HG02610 (cell line): ENCODE measurements at regions not wholly inside any gene's neighbourhood (a gene's known extent, or its start where the extent isn't known, plus 50 kb on each side); places are given as distances from the start of the nearest gene placed in this dataset.
"Not testable (repeated sequence)": the region's sequence is repeated elsewhere in the genome, so short reads cannot be mapped to it uniquely, and the experiment has no call there.

Source experiments
- ATAC-seq: cut with Tn5 transposase; IDR thresholded peaks from one replicate; pipeline ENCODE4 v1.9.1; 2021; ENCODE audit warnings: mild to moderate bottlenecking, moderate library complexity; ENCODE audit not compliant: unreplicated experiment

DNA sequence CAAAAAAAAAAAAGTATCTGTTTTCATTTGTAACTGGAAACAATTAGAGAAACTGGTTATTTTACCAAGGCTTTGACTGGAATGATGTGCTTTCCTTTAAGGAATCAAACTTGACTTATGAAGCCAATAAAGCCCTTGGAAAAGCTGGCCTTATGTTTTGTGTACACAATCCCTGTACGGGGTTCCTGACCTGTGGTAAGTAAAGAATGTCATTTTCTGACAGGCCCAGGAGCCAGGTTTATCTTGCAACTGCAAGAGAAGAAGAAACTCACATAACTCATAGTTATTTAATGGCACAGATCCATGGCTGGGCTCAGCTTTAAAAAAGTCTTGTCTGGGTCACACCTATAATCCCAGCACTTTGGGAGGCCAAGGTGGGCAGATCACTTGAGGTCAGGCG lies 235.9 kb upstream of the RAI14 start:
- not testable (repeated sequence) for ATAC-seq

DNA sequence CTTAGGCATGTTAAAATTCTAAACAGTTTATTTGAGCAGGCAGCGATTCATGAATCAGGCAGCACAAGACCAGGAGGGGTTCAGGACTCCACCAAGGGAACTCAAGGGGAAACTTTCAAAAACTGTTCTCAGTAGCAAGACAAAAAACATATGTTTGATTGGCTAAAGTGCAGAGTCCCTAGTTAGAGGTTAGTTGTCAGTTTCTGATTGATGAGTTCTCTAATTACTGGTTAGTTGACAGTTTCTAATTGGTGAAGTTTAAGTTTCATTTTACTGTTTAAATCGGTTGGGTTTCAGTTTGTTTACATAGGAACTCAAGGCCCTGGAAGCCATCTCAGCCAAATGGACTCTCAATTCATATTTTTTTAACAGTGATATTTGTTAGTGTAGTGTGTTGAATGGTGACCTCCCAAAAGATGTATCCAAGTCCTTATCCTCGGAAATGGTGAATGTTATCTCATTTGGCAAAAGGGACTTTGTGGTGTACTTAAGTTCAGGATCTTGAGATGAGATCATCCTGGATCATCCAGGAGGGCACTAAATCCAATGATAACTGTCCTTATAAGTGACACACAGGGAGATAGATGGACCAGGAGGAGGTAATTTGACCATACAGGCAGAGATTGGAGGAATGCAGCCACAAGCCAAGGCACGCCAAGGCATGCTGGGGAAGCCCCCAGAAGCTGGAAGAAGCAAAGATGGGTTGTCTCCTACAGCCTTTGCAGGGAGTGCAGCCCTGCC lies 219.2 kb upstream of the RAI14 start:
- no peak for ATAC-seq

DNA sequence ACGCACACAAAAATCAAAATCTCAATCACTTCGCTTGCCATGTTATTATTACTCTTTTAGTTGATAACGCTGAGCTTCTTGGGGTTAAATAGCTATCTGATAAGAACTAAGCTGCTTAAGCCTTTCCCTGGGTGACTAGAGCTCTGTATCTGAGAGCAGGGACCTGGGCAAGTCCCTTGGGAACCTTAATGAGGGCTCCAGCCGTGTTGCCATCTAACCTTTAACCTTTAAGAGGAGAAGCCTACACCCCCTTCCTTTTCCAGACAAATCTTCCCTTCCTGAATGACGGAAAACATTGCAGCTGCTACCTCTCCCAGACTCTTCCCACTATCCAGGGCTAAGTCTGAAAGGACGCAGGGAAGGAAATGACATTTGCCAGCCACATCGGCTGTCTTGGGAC lies 216.5 kb upstream of the RAI14 start:
- no peak for ATAC-seq

DNA sequence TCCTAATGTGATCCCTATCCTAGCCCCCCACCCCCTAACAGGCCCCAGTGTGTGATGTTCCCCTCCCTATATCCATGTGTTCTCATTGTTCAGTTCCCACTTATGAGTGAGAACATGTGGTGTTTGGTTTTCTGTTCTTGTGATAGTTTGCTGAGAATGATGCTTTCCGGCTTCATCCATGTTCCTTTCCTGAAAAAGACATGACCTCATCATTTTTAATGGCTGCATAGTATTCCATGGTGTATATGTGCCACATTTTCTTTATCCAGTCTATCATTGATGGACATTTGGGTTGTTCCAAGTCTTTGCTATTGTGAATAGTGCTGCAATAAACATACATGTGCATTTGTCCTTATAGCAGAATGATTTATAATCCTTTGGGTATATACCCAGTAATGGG lies 214.4 kb upstream of the RAI14 start:
- not testable (repeated sequence) for ATAC-seq

DNA sequence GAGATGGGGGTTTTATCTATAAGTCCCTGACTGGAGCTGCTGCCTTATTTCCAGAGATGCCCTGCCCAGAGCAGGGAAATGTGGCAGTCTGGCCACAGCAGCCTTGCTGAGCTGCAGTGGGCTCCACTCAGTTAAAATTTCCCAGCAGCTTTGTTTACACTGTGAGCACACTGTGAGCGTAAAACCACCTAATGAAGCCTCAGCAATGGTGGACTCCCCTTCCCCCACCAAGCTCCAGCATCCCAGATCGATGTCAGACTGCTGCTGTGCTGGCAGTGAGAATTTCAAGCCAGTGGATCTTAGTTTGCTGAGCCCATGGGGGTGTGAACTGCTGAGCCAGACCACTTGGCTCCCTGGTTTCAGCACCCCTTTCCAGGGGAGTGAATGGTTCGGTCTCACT lies 208.7 kb upstream of the RAI14 start:
- ATAC-seq: no peak

DNA sequence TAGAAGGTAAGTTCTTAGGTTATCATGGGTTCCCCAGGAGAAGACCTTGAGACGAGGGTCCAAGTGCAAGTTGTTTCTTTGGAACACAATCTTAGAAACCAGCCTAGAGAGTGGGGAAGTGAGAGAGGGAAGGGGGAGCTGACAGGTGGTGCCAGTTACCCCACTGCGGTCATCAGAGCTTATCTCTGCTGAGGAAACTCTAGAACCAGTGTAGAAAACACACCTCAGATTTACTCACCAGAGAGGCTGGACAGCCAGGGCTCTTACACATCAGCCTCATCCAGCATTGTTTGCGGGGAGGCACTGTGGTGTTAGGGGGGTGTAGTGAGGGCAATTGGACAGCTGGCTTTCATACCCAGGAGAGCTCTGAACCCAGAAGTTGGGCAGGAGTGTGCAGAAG lies 206.5 kb upstream of the RAI14 start:
- ATAC-seq: no peak

DNA sequence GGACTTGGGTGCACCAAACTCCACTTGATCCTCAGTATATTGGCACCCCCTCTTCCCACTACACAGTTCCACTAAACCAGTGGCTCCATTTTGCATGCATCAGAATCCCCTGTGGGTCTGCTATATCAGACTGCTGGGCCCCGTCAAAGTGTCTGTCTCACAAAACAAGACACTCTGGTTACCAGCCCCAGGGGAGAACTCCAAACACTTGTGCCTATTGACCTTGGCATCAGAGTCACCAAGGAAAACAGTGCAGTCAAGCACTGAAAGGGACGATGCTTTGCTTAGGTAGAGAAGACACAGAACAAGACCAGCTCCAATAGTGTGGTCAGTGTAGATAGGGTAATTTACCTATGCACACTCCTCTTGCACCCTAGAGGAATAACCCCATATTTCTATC lies 205.8 kb upstream of the RAI14 start:
- ATAC-seq: no peak

DNA sequence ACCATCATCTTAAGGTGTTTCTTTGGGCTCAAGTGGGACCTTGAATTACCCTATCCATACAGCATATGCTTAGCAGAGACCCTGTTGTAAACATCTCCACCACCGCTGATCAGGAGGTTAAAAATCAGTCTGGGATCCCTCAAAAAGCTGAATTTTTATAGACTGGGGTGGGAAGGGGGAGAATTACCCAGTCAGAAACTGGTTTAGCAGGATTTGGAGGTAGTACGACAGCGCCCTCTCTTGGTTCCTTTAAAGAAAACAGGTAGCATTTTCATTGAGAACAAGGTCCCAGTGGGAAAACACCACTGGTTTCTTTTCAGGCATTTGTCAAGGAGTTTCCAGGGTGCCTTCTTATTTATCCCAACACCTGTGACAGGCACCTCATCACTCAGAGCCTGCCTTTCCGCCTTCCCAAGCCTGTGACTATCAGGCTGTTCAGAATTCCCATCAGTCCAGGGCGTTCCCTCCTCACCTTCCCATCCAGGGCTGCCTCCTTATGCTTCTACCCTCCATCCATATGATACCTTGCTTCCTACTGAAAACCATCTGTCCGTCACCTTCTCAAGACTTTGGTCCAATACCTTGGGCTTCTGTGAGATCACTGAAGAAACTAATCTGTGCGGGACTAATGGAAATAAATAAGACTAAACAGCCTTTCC lies 203.8 kb upstream of the RAI14 start:
- ATAC-seq: no peak

DNA sequence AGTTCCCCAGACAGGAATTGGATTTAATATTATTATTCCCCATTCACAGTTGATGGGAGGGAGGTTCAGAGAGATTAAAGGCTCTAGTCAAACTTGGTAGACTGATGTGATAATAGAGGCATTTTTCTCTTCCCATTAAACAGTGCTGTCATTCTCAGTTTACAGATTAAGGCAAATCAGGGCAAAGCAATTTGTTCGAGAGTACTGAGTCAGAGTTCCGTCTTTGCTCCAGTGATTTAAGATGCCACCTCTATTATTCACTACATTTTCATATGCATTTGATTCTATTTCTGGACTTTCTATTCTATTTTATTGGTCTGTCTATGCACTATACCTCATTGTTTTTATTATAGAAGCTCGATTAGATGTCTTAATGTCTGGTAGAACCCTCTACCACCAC lies 201.0 kb upstream of the RAI14 start:
- no peak for ATAC-seq

DNA sequence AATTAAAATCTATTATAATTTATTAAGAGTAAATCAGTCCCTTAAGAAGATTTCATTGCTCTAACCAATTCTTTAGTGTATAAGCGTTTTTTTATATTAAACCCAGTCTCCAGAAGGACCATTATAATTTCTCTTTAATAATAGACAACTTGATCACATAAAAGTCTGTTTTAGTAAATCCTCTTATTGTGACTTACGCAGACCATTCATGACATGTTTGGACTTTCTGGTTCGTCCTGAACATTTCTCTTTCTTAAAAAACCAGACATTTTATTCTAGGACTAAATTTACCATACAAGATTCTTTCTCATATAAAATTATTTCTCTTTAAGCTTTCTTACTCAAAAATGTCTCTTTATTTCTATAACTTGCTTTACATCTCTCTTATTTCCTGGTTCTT lies 196.2 kb upstream of the RAI14 start:
- no peak for ATAC-seq

DNA sequence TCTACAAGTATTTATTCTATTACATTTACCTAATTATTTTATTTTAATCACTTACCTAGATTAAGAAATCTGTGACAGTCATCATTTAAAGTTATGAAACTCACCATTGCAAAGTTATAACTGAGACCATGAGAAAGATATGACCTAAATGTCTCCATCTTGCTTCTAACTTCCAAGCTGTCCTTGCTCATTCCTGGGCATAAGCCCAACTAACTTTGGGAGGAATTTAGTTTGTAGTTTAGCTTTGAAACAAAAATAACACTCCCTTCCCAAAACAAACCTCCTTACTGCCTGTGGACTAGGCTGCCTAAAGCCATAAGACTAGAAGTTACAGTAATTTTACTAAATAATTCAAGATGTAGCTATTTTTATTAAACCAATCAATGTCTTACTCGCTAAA lies 195.6 kb upstream of the RAI14 start:
- no peak for ATAC-seq

DNA sequence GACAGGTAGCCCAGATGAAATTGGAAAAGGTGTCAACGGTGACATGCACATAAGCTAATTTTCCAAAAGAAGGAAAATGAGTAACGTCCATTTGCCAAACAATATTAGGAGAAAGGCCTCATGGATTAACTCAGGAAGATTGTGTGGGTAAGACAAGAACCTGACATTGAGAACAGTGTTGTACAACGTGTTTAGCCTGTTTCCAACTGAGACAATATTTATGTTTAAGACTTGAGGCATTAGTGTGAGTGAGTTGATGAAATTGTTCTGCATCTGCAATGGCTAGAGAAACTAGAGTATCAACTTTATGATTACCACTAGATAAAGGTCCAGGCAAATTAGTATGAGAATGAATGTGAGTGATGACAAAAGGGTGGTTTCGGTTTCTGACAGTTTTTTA lies 191.3 kb upstream of the RAI14 start:
- no peak for ATAC-seq

DNA sequence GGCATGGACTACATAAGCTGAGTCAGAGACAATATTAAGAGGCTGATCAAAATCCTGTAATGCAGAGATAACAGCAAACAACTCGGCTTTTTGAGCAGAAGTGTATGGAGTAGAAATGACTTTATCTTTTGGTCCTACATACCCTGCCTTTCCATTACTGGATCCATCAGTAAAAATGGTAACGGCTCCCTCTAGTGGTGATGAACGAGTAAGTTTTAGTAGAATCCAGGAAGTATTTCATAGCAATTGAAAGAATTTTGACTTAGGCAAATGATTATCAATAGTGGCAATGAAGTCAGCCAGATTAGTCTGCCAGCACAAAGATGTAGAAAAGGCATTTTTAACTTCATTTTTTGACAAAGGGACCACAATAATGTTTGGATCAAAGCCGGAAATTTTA lies 190.8 kb upstream of the RAI14 start:
- not testable (repeated sequence) for ATAC-seq

DNA sequence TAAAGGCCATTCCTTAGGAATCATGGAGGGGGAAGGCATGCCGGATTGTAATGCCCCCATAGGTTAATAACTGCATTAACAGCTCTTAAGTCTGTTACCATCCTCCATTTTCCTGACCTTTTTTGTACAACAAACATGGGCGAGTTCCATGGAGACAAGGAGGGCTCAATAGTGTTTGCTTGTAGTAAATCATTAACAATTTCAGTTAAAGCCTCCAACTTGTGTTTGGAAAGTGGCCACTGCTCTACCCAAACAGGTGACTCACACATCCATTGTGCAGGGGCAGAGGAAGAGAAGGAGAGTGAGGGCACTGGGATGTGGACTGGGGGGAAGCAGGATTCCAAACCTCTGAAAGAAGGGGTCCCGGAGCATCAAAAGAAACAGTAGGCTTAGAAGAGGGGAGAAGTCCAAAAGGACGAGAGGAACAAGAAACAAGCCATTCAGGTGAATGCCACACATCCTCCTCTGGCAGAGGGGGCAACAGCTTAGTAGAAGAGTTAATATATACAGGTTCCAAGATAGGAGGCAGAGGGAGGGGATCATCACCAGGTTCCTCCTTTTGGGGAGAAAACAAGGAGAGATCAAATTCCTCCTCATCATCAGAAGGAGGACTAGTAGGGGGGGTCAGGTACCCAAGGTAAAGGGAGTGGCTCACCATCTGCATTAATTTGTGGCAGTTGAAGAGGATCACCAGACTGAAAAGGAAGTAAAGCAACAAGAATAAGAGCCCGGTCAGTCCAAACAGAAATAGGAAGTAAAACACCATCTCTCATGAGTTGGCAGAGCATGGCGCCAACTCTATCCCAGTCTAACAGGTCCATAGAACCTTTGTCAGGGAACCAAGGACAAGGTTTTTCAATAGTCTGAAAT lies 189.4 kb upstream of the RAI14 start:
- ATAC-seq: not testable (repeated sequence)

DNA sequence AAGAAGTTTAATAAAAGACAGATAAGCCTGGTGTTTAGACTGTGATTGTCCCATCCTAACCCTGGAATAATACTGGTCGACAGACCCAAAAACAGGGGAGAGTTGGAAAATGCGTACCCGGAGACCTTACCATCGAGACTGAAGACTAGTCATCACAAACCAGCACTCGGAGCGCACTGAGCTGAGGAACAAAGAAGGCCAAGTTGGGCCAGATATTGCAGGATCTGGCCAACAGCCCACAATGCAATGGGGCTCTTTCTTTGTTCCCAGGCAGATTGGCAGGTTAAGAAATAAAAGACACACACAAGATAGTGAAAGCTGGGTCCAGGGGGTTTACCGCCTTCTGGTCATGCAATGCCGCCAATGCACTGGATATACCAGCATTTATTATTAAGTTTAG lies 188.7 kb upstream of the RAI14 start:
- ATAC-seq: no peak

DNA sequence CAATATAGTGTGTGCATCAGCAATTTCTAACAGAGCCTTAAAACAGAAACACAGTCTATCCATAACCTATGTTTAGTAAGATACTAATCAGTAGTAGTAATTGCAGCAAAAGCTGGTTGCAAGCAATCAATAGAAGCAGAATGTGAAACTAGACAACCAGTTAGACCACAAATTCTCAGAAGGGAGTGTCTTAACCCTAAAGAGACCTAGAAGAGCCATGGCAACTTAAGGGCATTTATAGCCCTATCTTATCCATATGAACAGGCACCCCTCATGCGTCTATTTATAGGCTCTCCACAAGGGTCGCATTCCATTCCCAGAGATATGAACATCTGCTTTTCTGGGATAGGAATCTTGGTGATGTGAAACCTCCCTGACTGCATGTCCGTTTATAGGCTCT lies 188.1 kb upstream of the RAI14 start:
- not testable (repeated sequence) for ATAC-seq

DNA sequence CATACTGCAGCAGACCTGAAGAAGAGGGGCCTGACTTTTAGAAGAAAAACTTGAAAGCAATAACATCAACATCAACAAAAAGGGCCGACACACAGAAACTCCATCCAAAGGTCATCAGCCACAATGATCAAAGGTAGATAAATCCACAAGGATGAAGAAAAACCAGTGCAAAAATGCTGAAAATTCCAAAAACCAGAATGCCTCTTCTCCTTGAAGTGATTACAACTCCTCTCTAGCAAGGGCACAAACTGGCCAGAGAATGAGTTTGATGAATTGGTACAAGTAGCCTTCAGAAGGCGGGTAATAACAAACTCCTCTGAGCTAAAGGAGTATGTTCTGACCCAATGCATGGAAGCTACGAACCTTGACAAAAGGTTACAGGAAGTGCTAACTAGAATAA lies 186.2 kb upstream of the RAI14 start:
- no peak for ATAC-seq

DNA sequence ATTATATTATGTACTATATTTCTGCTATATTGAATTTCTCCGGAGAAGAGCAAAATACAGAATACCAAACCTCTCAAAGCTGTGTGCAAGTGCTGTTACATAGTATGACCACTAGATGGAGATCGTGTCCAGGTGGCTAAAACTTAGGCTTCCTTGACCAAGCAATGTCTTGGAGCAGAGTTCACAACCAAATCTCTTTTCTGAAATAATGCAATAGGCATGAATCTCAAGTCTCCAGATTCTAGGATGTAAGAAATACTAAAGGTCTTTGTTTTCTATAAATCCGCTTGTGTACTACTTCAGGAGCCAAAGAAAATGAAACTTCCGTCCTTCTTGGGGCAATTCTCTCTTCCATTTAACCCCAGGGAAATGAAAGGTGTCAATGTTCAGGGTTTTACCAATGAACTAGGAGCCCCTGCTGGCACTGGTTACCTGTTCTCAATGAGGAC lies 181.5 kb upstream of the RAI14 start:
- no peak for ATAC-seq

DNA sequence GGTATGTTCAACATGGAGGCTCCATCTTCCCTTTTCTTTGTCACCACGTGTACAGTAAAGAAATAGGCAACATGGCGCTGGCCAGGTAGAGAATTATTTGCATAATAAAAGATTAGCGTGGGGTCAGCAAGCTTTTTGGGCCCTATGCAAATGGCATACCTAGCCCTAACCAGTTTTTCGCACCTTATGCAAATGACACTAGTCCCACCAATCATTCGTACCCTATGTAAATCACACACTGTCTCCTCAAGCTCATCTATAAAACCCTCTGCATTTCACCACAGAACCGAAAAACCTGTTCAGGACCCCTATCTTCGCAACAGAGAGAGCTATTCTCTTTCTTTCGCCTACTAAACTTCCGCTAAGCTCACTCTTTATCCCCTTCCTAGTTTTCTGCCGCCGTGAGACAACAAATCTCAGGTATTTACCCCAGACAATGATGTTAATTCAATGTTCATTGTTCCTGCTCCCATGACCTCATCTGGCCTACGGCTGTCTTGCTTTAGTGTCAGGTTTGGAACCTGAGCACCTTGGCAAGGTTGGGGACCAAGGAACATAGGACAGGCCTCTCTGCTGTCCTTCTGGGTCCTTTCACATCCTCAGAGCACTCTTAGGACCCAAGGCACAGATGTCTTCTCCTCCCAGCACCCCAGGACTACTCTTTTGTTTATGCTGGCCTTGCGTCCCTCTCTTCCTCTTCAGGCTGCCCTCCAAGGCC lies 180.7 kb upstream of the RAI14 start:
- ATAC-seq: no peak

DNA sequence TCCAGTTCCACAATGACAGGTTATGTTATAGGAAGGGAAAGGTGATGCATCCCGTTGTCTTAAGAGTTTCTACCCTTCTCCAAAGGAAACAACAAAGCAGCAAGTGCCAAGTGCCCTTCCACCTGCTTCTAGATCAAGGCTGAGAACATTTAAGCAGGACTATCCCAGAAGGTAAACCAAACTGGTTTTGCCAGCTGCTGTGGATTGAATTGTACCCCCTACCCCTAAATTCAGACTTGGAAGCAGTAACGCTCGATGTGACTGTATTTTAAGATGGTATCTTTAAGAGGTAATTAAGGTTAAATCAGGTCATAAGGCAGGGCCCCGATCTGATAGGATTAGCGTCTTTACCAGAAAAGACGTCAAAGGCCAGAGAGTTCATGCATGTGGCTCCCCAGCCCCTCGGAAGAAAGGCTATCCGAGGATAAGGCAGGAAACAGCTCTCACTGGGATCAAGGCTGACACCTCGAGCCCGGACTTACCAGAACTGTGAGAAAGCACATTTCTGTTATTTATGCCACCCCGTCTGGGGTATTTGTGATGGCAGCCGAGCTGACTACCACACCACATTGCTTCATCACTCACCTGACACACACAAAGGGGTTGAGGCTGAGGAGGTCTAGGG lies 179.1 kb upstream of the RAI14 start:
- no peak for ATAC-seq
